ENCODE measurements at regions not wholly inside any gene's neighbourhood (a gene's known extent, or its start where the extent isn't known, plus 50 kb on each side); places are given as distances from the start of the nearest gene placed in this dataset.

GRCh38 chr6:140905050-140905449 is 1227.7 kb upstream of the GJE1 start:
- TF ChIP-seq ZHX1 (conservative IDR thresholded peaks at IDR 0.05; ENCODE audit: low read length): no peak
- TF ChIP-seq ELK1 (CRISPR knock-in tag; IDR thresholded peaks at IDR 0.05): no peak
- no peak for TF ChIP-seq EZH2 (IDR thresholded peaks at IDR 0.05; ENCODE audit: borderline replicate concordance, low read depth, low read length)
- TF ChIP-seq CTCF (IDR thresholded peaks at IDR 0.05 in 2 of 3, conservative IDR thresholded peaks at IDR 0.05 in 1 of 3; ENCODE audit: insufficient read depth in 2 of 3, low read depth in 1 of 3, low read length in 3 of 3): no peak
- no peak for TF ChIP-seq ZNF384 (IDR thresholded peaks at IDR 0.05; ENCODE audit: low read depth, low read length)
- no peak for TF ChIP-seq ZNF217 (CRISPR knock-in tag; IDR thresholded peaks at IDR 0.05)

Measured in K562 (cell line).